Brain microvascular endothelial cell (primary cell): ENCODE measurements at regions not wholly inside any gene's neighbourhood (a gene's known extent, or its start where the extent isn't known, plus 50 kb on each side); places are given as distances from the start of the nearest gene placed in this dataset.
A peak's percentile ranks its signal among the peaks of the same experiment; 100 is the strongest.

Experiments used
- DNase-seq: peaks from one replicate; pipeline ENCODE4 v3.0.0-alpha.2; 2020
- H3K27ac ChIP-seq: fragments of 250-450 bp; sonication (Bioruptor Pico); 2 replicates; pipeline ENCODE4 v1.5.1; 2020; ENCODE audit warnings: mild to moderate bottlenecking, moderate library complexity
- H3K27me3 ChIP-seq: fragments of 250-450 bp; sonication (Bioruptor Pico); replicated peaks from 2 replicates; pipeline ENCODE4 v1.5.1; 2020; ENCODE audit warnings: mild to moderate bottlenecking
- H3K36me3 ChIP-seq: fragments of 250-450 bp; sonication (Bioruptor Pico); replicated peaks from 2 replicates; pipeline ENCODE4 v1.5.1; 2020; ENCODE audit warnings: mild to moderate bottlenecking
- H3K4me3 ChIP-seq: 2 replicates; pipeline ENCODE4 v1.5.1; 2011; ENCODE audit warnings: low read depth, mild to moderate bottlenecking, control low read depth, low read length, moderate library complexity
- in situ Hi-C: cut with HindIII; loops from 2 replicates; pipeline ENCODE4 v1.10.0; 2017; ENCODE audit warnings: low sequenced_read_pairs, low pct_ligation_motif_present
- TF ChIP-seq, protein P1 (sequence below): IDR thresholded peaks from 2 replicates; pipeline ENCODE4 v1.5.1; 2011; ENCODE audit warnings: low read depth, mild to moderate bottlenecking, moderate library complexity, low read length, control low read depth, inconsistent platforms; ENCODE audit errors: missing control alignments

DNA sequence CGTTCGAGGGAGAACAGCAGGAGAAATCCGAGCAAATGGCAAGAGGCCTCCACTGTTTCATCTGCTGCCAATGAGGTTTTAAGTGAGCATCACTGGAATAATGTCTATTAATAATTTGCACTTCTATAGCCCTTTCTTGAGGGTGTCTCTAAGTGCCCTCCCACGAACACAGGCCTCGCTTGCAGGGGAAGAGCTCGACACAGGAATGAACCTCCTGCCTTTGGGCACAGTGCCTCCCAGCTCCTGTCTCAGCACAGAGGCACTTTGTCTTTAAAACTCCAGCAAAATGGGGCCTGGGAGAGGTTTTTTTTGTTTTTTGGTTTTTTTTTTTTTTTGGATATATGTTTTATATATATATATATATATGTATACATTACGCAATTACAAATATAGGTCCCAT is 56.6 kb downstream of the OLIG1 start:
- TF ChIP-seq, protein P1, sequence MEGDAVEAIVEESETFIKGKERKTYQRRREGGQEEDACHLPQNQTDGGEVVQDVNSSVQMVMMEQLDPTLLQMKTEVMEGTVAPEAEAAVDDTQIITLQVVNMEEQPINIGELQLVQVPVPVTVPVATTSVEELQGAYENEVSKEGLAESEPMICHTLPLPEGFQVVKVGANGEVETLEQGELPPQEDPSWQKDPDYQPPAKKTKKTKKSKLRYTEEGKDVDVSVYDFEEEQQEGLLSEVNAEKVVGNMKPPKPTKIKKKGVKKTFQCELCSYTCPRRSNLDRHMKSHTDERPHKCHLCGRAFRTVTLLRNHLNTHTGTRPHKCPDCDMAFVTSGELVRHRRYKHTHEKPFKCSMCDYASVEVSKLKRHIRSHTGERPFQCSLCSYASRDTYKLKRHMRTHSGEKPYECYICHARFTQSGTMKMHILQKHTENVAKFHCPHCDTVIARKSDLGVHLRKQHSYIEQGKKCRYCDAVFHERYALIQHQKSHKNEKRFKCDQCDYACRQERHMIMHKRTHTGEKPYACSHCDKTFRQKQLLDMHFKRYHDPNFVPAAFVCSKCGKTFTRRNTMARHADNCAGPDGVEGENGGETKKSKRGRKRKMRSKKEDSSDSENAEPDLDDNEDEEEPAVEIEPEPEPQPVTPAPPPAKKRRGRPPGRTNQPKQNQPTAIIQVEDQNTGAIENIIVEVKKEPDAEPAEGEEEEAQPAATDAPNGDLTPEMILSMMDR = no peak
- Histone ChIP-seq H3K4me3 (no peak overlapping the region), H3K27me3 (peaks cover 18% of the 10 kb centered on the region)

DNA sequence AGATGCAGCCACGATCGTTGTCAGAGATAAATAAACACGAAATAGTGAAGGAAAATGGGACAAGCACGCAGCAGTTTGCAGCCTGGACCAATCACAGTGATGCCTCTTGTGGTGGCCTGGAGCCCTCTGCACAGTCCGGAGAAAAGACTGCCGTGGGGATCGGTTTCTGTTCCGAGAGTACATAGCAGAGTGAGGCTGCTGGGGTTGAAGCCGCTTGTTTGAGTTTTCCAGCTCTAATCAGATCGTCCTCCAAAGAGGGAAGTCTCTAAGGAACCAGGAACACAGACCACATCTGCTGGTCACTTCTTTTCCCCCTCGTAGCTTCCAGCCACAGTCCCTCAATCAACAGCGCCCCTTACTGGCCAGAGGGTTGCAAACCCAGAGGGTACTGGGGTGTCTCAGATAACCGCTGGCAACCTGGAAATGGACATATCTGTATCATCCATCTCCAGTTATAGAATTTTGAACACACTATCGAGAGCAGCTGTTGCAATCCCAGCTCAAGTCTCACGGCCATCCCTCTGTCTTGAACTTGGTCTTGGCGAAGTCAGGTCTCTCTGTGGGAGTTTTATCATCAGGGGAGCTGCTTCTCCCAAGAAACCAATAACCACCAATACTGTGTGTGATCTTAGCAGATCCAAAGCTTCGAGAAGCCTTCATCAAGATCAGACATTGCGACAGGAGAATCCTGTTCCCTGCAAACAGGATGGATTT is 57.4 kb downstream of the OLIG1 start:
- no peaks in the 10 kb centered on the region for H3K36me3 ChIP-seq
- no peak overlapping the region for H3K27ac ChIP-seq
- peak; percentile 47 for DNase-seq
- H3K4me3 ChIP-seq = peak overlapping the region; percentile 32
- in situ Hi-C loops = no loop called here
- peaks cover 15% of the 10 kb centered on the region for H3K27me3 ChIP-seq
- TF ChIP-seq, protein P1 = peak; percentile 95

More for the DNA sequence above, 56.6 kb downstream of the OLIG1 start:
- H3K27ac ChIP-seq = no peak overlapping the region
- in situ Hi-C loops = no loop called here
- DNase-seq = no peak
- H3K36me3 ChIP-seq = no peaks in the 10 kb centered on the region

DNA sequence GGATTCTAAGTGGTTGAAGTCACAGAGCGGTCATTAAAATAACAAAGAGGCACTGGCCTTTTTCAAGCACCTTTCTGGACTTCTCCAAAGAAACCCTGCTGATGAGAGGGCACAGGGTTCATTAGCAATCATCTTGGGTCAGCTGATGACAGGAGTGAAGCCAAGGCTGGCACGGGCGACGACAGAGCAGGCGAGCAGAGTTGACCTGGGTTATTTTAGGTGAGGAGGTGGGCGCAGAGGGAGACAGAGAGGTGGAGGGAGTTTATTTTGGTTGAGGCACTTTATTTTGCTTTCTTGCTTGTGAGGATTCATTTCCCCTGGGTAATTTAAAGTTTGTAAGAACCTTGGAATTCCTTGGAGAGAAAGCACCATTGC is 57.9 kb downstream of the OLIG1 start:
- no peak overlapping the region for H3K4me3 ChIP-seq
- H3K36me3 ChIP-seq = no peaks in the 10 kb centered on the region
- H3K27ac ChIP-seq = no peak overlapping the region
- in situ Hi-C loops = no loop called here
- TF ChIP-seq, protein P1 = no peak
- no peak for DNase-seq
- peaks cover 13% of the 10 kb centered on the region for H3K27me3 ChIP-seq

DNA sequence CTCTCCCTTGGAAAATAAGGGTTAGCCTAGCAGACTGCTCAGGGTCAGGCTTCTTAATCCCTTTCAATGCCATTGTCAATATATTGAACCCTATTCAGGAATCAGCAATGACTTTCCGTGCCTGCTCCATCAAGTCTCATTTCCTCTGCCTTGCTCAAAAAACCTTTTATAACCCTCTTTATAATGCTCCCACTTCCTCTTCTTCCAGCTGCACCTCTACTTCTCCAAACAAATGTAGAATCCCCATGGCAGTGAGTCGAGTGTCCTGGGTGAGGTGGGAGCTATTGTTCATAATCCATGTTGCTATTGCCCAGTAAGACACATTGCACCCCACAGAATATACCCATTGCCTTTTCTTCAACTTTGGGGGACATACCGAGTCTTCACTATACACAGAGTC is 58.6 kb downstream of the OLIG1 start:
- TF ChIP-seq, protein P1 = no peak
- DNase-seq = no peak
- in situ Hi-C loops = no loop called here
- no peak overlapping the region for H3K4me3 ChIP-seq
- no peak overlapping the region for H3K27ac ChIP-seq
- peaks cover 13% of the 10 kb centered on the region for H3K27me3 ChIP-seq
- H3K36me3 ChIP-seq = no peaks in the 10 kb centered on the region

DNA sequence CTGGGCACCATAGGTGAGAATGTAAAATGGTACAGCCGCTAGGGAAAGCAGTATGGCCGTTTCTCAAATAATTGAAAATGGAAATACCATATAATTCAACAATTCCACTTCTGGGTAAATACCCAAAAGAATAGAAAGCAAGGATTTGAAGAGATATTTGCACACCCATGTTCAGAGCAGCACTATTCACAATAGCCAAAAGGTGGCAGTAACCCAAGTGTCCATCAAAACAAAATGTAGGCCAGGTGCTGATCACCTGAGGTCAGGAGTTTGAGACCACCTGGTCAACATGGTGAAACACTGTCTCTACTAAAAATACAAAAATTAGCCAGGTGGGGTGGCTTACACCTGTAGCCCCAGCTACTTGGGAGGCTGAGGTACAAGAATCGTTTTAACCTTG is 62.1 kb downstream of the OLIG1 start:
- TF ChIP-seq, protein P1 = peak; percentile 15
- H3K36me3 ChIP-seq = no peaks in the 10 kb centered on the region
- no peak for DNase-seq
- no peak overlapping the region for H3K4me3 ChIP-seq
- in situ Hi-C loops = no loop called here
- peaks cover 12% of the 10 kb centered on the region for H3K27me3 ChIP-seq
- no peak overlapping the region for H3K27ac ChIP-seq

DNA sequence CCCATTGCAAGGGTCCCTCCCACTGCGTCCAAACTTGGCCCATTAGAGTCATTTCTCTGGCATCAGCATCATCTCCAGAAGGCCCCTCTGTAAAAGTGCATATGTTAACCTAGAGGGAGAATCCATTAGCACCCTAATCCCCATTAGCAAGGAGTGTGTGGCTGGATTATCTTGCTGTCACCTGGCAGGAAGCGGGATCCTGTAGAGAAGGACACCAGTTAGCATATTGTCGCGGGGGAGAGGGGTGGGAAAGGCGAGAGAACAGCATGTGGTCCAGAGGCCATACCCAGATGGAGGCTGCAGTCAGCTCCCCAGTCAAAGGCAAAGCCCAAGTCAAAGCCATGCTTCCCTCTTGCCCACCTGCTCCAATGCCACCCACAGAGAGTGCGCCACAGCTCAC is 64.0 kb downstream of the OLIG1 start:
- Histone ChIP-seq H3K27ac (no peak overlapping the region), H3K27me3 (peaks cover under 1% of the 10 kb centered on the region), H3K4me3 (no peak overlapping the region), H3K36me3 (no peaks in the 10 kb centered on the region)
- no peak for DNase-seq
- in situ Hi-C loops = no loop called here
- TF ChIP-seq, protein P1 = no peak
